ENCODE measurements at regions not wholly inside any gene's neighbourhood (a gene's known extent, or its start where the extent isn't known, plus 50 kb on each side); places are given as distances from the start of the nearest gene placed in this dataset.
A peak's percentile ranks its signal among the peaks of the same experiment; 100 is the strongest.
"Not testable (repeated sequence)": the region's sequence is repeated elsewhere in the genome, so short reads cannot be mapped to it uniquely, and the experiment has no call there.

DNA sequence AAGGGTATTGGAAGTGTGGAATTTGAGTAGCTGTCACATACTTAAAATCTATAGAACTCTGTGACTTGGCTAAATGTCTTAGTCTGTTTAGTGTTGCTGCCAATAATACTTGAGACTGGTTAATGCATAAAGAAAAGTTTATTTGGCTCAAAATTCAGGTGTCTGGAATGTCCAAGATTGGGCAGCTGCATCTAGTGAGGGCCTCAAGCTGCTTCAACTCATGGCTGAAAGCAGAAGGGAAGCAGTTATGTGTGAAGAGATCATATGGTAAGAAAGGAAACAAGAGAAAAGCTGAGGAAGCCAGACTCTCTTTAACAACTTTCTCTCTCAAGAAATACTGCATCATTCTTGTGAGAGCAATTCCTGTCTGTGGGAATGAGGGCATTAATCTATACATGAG lies 1043.3 kb upstream of the CDH6 start:
- intact Hi-C loops (cut with DNase I), result no loop called here
- no peak for FAIRE-seq
- TF ChIP-seq, protein P1, sequence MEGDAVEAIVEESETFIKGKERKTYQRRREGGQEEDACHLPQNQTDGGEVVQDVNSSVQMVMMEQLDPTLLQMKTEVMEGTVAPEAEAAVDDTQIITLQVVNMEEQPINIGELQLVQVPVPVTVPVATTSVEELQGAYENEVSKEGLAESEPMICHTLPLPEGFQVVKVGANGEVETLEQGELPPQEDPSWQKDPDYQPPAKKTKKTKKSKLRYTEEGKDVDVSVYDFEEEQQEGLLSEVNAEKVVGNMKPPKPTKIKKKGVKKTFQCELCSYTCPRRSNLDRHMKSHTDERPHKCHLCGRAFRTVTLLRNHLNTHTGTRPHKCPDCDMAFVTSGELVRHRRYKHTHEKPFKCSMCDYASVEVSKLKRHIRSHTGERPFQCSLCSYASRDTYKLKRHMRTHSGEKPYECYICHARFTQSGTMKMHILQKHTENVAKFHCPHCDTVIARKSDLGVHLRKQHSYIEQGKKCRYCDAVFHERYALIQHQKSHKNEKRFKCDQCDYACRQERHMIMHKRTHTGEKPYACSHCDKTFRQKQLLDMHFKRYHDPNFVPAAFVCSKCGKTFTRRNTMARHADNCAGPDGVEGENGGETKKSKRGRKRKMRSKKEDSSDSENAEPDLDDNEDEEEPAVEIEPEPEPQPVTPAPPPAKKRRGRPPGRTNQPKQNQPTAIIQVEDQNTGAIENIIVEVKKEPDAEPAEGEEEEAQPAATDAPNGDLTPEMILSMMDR (IDR thresholded peaks at IDR 0.05; ENCODE audit: borderline replicate concordance, extremely low read depth, insufficient read depth), result no peak

DNA sequence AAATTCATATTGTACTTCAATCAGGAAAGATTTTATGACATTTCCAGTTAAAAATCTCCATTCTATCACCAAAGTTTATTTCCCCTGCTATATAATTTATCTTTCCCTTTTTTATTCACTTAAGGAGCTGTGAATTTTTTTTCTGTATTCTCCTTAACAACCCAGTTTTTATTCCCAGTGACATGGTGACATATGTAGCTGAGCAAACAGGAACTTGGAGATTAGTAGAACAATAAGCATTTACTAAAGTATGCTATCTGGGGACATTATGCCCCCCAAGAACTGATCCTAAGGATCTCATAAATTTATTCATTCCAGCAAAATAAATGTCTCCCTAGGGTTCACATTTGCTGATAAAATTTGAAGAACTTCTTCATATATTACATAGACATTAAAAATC lies 1044.0 kb upstream of the CDH6 start:
- Histone ChIP-seq H3K9me3 (ENCODE audit: control insufficient read depth in 2 of 3, insufficient read depth in 1 of 3, low read length in 3 of 3) (peaks cover 0 to 2% (median 0%) of the 10 kb centered on the region in 3 donors), H3K27ac (ENCODE audit: low read depth in 2 of 2, low read length in 2 of 2) (no peak overlapping the region), H3K4me3 (ENCODE audit: low read length in 3 of 3) (no peak overlapping the region), H3K4me1 (ENCODE audit: control insufficient read depth in 2 of 3, insufficient read depth in 2 of 3, low read depth in 1 of 3, low read length in 3 of 3) (no peaks in the 10 kb centered on the region), H3K36me3 (ENCODE audit: control insufficient read depth in 2 of 3, insufficient read depth in 3 of 3, low read length in 3 of 3) (no peaks in the 10 kb centered on the region), H3K9ac (ENCODE audit: low read length in 3 of 3) (no peak overlapping the region), H3K27me3 (ENCODE audit: control insufficient read depth, insufficient read depth, low read length) (no peaks in the 10 kb centered on the region)
- DNase-seq, result no peak
- TF ChIP-seq, protein P1 (IDR thresholded peaks at IDR 0.05; ENCODE audit: borderline replicate concordance, extremely low read depth, insufficient read depth), result no peak
- intact Hi-C loops (cut with DNase I), result no loop called here
- FAIRE-seq, result no peak

More for the DNA sequence above, 1043.3 kb upstream of the CDH6 start:
- no peaks in the 10 kb centered on the region for H3K27me3 ChIP-seq (ENCODE audit: control insufficient read depth, insufficient read depth, low read length)
- H3K9me3 ChIP-seq (ENCODE audit: control insufficient read depth in 2 of 3, insufficient read depth in 1 of 3, low read length in 3 of 3), result peaks cover 0 to 2% (median 0%) of the 10 kb centered on the region in 3 donors
- H3K36me3 ChIP-seq (ENCODE audit: control insufficient read depth in 2 of 3, insufficient read depth in 3 of 3, low read length in 3 of 3), result no peaks in the 10 kb centered on the region
- H3K4me3 ChIP-seq (ENCODE audit: low read length in 3 of 3), result no peak overlapping the region
- no peak for DNase-seq
- H3K4me1 ChIP-seq (ENCODE audit: control insufficient read depth in 2 of 3, insufficient read depth in 2 of 3, low read depth in 1 of 3, low read length in 3 of 3), result no peaks in the 10 kb centered on the region
- no peak overlapping the region for H3K27ac ChIP-seq (ENCODE audit: low read depth in 2 of 2, low read length in 2 of 2)
- H3K9ac ChIP-seq (ENCODE audit: low read length in 3 of 3), result no peak overlapping the region

DNA sequence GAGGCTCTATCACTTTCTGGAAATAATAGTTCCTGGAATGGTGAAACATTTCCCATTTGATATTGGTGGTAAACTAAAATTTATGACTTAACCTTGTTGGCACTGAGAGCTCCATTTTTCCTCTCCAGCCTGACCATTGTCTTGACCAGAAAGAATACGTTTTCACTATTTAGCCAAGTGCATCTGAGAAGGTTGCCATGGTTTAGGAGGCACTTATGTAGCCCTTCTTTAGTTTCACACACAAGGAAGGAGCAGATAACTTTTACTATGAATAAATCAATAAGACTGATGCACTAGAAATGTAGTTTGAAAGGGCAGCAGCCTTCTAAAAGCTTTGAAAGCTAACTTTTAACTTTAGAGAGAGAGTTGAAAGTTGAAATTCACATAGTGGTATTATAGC lies 1045.5 kb upstream of the CDH6 start:
- intact Hi-C loops (cut with DNase I), result no loop called here

DNA sequence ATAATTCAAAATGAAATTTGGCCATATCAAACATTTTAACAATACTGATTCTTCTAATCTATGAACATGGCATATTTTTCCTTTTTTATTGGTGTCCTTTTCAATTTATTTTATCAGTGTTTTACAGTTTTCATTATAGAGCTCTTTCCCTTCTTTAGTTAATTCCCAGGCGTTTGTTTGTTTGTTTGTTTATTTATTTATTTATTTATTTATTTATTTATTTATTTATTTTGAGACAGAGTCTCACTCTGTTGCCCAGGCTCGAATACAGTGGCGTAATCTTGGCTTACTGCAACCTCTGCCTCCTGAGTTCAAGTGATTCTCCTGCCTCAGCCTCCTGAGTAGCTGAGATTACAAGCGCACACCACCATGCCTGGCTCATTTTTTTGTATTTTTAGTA lies 1049.4 kb upstream of the CDH6 start:
- H3K9me3 ChIP-seq (ENCODE audit: control insufficient read depth in 2 of 3, insufficient read depth in 1 of 3, low read length in 3 of 3); H3K27me3 ChIP-seq (ENCODE audit: control insufficient read depth, insufficient read depth, low read length); H3K27ac ChIP-seq (ENCODE audit: low read depth in 2 of 2, low read length in 2 of 2); H3K9ac ChIP-seq (ENCODE audit: low read length in 3 of 3); DNase-seq; intact Hi-C loops (cut with DNase I); FAIRE-seq; H3K36me3 ChIP-seq (ENCODE audit: control insufficient read depth in 2 of 3, insufficient read depth in 3 of 3, low read length in 3 of 3); H3K4me3 ChIP-seq (ENCODE audit: low read length in 3 of 3); H3K4me1 ChIP-seq (ENCODE audit: control insufficient read depth in 2 of 3, insufficient read depth in 2 of 3, low read depth in 1 of 3, low read length in 3 of 3): not testable (repeated sequence)

More for the DNA sequence above, 1045.5 kb upstream of the CDH6 start:
- peaks cover 0 to 2% (median 0%) of the 10 kb centered on the region in 3 donors for H3K9me3 ChIP-seq (ENCODE audit: control insufficient read depth in 2 of 3, insufficient read depth in 1 of 3, low read length in 3 of 3)
- H3K36me3 ChIP-seq (ENCODE audit: control insufficient read depth in 2 of 3, insufficient read depth in 3 of 3, low read length in 3 of 3), result no peaks in the 10 kb centered on the region
- no peaks in the 10 kb centered on the region for H3K4me1 ChIP-seq (ENCODE audit: control insufficient read depth in 2 of 3, insufficient read depth in 2 of 3, low read depth in 1 of 3, low read length in 3 of 3)
- FAIRE-seq (no peak), DNase-seq (peak in 1 of 5 donors; percentile 3)
- TF ChIP-seq, protein P1 (IDR thresholded peaks at IDR 0.05; ENCODE audit: borderline replicate concordance, extremely low read depth, insufficient read depth), result no peak
- H3K4me3 ChIP-seq (ENCODE audit: low read length in 3 of 3), result no peak overlapping the region
- no peak overlapping the region for H3K9ac ChIP-seq (ENCODE audit: low read length in 3 of 3)
- H3K27me3 ChIP-seq (ENCODE audit: control insufficient read depth, insufficient read depth, low read length), result no peaks in the 10 kb centered on the region
- no peak overlapping the region for H3K27ac ChIP-seq (ENCODE audit: low read depth in 2 of 2, low read length in 2 of 2)
